ENCODE measurements at regions not wholly inside any gene's neighbourhood (a gene's known extent, or its start where the extent isn't known, plus 50 kb on each side); places are given as distances from the start of the nearest gene placed in this dataset.

GRCh38 chr1:68570871-68571270, 74.0 kb upstream of the DEPDC1 start:
- no peak for ATAC-seq

GRCh38 chr1:68571454-68572235, 74.8 kb upstream of the DEPDC1 start:
- TF ChIP-seq TSHZ2 (CRISPR knock-in tag; IDR thresholded peaks at IDR 0.05) (no peak), CREB5 (CRISPR knock-in tag; IDR thresholded peaks at IDR 0.05; ENCODE audit: low read depth) (no peak), RARB (CRISPR knock-in tag; IDR thresholded peaks at IDR 0.05) (no peak), CSDC2 (CRISPR knock-in tag; IDR thresholded peaks at IDR 0.05) (no peak), ZNF8 (CRISPR knock-in tag; IDR thresholded peaks at IDR 0.05) (no peak), ZNF565 (CRISPR knock-in tag; conservative IDR thresholded peaks at IDR 0.05; ENCODE audit: low read depth) (no peak), ZFP30 (CRISPR knock-in tag; IDR thresholded peaks at IDR 0.05) (no peak), PPARA (CRISPR knock-in tag; IDR thresholded peaks at IDR 0.05; ENCODE audit: borderline replicate concordance) (no peak), OSR1 (CRISPR knock-in tag; IDR thresholded peaks at IDR 0.05) (no peak), ZFP3 (CRISPR knock-in tag; IDR thresholded peaks at IDR 0.05) (no peak), PATZ1 (CRISPR knock-in tag; IDR thresholded peaks at IDR 0.05; ENCODE audit: borderline replicate concordance) (no peak), TOX (CRISPR knock-in tag; IDR thresholded peaks at IDR 0.05; ENCODE audit: borderline replicate concordance) (no peak), ARNTL (CRISPR knock-in tag; IDR thresholded peaks at IDR 0.05; ENCODE audit: borderline replicate concordance, low read depth) (no peak), BACH2 (CRISPR knock-in tag; IDR thresholded peaks at IDR 0.05; ENCODE audit: borderline replicate concordance) (no peak)
- peak; percentile 39; the same call in 2 of the 3 replicates for ATAC-seq

More at GRCh38 chr1:68570871-68571270, 74.0 kb upstream of the DEPDC1 start:
- TF ChIP-seq ZNF70 (CRISPR knock-in tag; IDR thresholded peaks at IDR 0.05) (no peak), RARB (CRISPR knock-in tag; IDR thresholded peaks at IDR 0.05) (no peak), TCF4 (CRISPR knock-in tag; IDR thresholded peaks at IDR 0.05; ENCODE audit: borderline replicate concordance) (no peak)

- no peak for ATAC-seq
- TF ChIP-seq ESRRG (CRISPR knock-in tag; IDR thresholded peaks at IDR 0.05) = no peak
- no peak for TF ChIP-seq RARB (CRISPR knock-in tag; IDR thresholded peaks at IDR 0.05)
- no peak for TF ChIP-seq TCF4 (CRISPR knock-in tag; IDR thresholded peaks at IDR 0.05; ENCODE audit: borderline replicate concordance)
- no peak for TF ChIP-seq TSHZ2 (CRISPR knock-in tag; IDR thresholded peaks at IDR 0.05)
- no peak for TF ChIP-seq ZNF70 (CRISPR knock-in tag; IDR thresholded peaks at IDR 0.05)
- no peak for TF ChIP-seq ZFP3 (CRISPR knock-in tag; IDR thresholded peaks at IDR 0.05)
- no peak for TF ChIP-seq OSR1 (CRISPR knock-in tag; IDR thresholded peaks at IDR 0.05)
Measured at GRCh38 chr1:68585351-68585750, 88.5 kb upstream of the DEPDC1 start.

GRCh38 chr1:68586766-68587165, 89.9 kb upstream of the DEPDC1 start:
- no peak for ATAC-seq
- TF ChIP-seq ZC3H10 (CRISPR knock-in tag; IDR thresholded peaks at IDR 0.05) (no peak), CSDC2 (CRISPR knock-in tag; IDR thresholded peaks at IDR 0.05) (no peak), ZNF8 (CRISPR knock-in tag; IDR thresholded peaks at IDR 0.05) (no peak), TSHZ2 (CRISPR knock-in tag; IDR thresholded peaks at IDR 0.05) (no peak), SNAI2 (CRISPR knock-in tag; IDR thresholded peaks at IDR 0.05) (no peak), CREB5 (CRISPR knock-in tag; IDR thresholded peaks at IDR 0.05; ENCODE audit: low read depth) (no peak), TCF4 (CRISPR knock-in tag; IDR thresholded peaks at IDR 0.05; ENCODE audit: borderline replicate concordance) (no peak), ARNTL (CRISPR knock-in tag; IDR thresholded peaks at IDR 0.05; ENCODE audit: borderline replicate concordance, low read depth) (no peak), ZFP30 (CRISPR knock-in tag; IDR thresholded peaks at IDR 0.05) (no peak), TOX (CRISPR knock-in tag; IDR thresholded peaks at IDR 0.05; ENCODE audit: borderline replicate concordance) (no peak), GLIS3 (CRISPR knock-in tag; IDR thresholded peaks at IDR 0.05) (no peak), ZNF70 (CRISPR knock-in tag; IDR thresholded peaks at IDR 0.05) (no peak)
